IPS-NIHi7 (cell line): ENCODE measurements at regions not wholly inside any gene's neighbourhood (a gene's known extent, or its start where the extent isn't known, plus 50 kb on each side); places are given as distances from the start of the nearest gene placed in this dataset.
A peak's percentile ranks its signal among the peaks of the same experiment; 100 is the strongest.

Source experiments
- DNase-seq: peaks from one replicate; pipeline ENCODE4 v3.0.0; 2012; ENCODE audit warnings: mixed read lengths; ENCODE audit errors: extremely low spot score

DNA sequence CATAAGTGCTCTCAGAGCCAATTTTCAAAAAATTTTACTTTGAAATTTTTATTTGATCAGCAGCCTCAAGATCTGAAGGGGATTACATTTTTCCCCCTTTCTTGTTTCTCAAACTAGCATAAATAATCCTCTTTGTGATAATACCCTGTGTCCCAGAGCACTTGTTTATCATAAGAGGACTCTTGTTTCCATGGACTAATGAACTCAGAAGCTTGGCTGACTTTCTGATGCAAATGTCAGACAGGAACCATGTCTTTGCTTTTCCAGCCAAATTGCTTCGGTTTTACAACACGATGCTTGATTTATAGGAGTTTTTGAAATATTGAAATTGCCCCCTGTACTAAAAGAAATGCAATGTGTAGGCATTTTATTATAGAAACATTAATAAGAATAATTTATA, 859.3 kb upstream of the LCORL start:
- no peak for DNase-seq

DNA sequence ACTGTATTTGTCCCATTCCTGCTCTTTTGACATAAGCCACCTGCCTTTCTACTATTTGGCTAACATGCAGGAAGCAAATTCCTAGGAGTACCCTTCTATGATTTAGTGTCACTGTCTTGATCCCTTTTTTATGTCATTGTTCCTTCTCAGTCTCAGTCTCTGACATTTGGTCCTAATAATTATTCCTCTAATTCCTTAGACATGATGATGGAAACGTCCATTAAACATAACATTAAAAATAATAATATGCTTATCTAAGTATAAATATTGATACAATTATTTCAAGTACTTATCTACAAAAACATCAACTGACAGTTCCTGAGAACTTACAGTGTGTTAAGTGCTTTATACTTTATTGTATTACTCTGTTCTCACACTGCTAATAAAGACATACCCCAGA, 857.0 kb upstream of the LCORL start:
- DNase-seq, result no peak

- no peak for DNase-seq
Measured at GRCh38 chr4:18869166-18869565, 847.6 kb upstream of the LCORL start.

DNA sequence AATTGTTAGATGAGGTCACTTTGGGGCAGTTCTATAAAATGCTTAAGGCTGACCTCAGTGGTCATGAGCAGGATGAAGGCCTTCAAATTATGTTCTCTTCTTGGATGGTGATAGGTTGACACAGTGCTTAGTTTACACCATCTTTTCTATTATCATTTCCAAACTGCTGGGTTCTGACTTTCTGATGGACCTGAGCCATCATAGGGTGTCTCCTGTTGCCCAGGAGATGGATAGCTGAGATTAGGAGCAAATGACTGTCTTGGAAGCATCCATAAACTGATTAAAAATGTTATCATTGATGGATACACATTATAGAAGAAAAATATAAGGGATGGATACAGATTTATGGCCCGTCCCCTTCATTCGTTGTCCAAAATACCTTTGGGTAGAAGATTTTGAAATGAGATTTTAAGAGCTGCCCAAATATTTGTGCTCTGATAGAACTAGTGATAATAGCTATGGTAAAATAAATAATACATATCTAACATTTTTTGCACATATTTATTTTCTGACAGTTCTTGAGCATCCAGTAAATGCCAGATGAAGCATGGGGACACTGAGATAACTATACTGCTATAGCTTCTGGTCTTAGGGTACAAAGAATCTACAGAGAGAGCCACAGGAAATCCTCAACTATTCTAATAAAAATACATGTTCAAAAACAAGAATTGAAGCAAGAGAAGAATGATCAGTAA, 839.4 kb upstream of the LCORL start:
- no peak for DNase-seq

DNA sequence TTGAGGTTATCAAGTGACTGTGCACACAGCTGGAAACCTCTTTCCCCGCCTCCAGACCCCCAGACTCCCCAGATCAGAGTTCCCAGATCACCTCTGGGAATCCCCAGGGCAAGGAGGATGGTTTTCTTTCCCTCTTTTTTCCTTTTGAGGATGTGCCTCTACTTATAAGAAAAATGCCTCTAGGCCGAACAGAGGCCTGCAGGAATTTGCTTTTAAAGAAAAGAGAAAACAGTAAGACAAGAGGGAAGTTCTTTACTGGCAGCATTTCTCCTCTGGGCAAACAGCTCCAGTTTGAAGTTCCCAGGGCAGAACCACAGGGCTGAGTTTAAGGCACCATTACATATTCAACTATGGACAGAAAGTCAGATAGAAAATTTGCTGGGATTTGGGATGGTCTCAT, 837.9 kb upstream of the LCORL start:
- DNase-seq, result peak; percentile 12

DNA sequence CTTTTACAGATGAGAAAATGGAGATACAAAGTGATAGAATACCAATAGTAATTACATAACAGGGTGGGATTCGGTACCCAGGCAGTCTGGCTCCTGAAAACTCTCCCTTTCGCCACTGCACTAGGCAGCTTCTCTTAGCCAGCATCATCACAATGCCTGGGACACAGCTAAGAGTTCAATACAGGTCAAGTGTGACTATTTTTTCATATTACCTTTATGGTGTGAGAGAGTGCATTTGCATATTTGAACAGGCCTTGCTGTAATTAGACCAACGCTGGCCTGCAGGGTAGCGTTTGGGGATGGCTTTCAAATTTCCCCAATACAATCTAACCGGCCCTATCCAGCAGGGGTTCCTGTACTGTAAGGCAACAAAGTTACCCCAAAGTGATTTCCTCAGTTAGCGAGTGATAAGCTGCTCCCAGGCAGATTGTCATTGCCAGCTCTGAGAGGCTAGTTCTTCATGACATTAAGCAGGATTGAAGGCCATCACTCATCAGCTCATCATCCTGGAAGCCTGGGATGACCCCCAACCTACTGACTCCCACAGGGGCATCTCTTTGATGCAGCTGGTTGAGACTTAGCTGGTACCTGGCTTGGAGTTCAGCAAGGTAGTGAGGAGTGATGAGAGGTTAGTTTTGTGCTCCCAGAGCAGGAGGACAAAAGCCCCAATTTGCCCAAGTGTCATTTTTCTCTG, 836.8 kb upstream of the LCORL start:
- no peak for DNase-seq

GRCh38 chr4:18850867-18851266, 829.3 kb upstream of the LCORL start:
- DNase-seq, result no peak

GRCh38 chr4:18847249-18847890, 825.8 kb upstream of the LCORL start:
- DNase-seq, result no peak

- no peak for DNase-seq
Measured at GRCh38 chr4:18846313-18846712, 824.8 kb upstream of the LCORL start.

DNA sequence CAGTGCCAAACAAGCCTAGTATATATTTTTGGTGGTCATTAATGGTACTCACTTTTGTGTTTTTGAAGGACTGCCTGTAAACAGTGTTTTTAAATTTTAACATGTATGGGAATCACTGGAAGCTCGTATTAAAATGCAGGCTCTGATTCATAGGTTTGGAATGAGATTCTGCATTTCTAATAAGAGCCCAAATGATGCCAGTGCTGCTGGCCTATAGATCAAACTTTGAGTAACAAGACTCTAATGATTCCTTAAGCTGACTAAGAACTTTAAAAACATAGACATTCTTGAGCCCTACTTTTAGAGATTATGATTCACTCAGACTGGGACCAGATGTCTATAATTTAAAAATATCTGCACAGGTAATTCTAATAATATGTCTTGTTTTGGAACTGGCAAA, 823.2 kb upstream of the LCORL start:
- no peak for DNase-seq

DNA sequence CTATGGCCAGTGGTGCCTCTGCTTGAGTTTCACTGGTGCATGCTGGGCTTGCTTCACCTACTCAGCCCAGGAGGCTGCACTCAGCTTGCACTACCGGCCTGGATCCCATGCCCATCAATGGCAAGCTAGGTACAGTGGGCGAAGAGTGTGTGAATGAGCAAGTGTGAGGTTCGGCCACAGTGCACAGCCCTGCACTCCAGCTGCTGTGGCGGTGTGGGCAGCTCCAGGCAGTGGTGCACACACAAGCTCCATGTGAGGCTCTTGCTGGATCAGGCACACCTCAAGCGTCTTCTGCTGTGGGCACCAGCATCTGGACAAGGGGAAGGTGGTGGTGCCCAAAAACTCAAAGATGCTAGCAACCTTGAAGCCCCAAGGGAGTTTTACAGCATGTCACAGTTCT, 820.9 kb upstream of the LCORL start:
- DNase-seq, result no peak

DNA sequence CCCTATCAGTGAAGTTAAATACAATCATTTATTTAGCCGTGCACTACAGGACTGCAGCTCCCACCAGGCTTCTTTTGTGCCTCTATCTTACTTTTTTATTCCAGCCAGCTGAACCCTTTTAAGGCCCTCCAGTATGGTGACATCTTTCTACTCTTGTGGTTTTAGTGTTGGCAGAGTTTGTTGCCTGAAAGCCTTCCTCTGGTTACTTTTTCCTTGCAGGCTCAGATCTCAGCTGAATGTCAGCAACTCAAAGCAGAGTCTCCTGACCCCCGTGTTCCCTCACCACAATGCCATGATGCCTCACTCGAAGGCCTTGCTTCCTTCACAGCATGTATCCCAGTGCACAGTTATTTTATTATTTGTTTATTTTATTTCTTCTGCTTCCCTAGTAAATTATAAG, 818.9 kb upstream of the LCORL start:
- DNase-seq, result no peak

DNA sequence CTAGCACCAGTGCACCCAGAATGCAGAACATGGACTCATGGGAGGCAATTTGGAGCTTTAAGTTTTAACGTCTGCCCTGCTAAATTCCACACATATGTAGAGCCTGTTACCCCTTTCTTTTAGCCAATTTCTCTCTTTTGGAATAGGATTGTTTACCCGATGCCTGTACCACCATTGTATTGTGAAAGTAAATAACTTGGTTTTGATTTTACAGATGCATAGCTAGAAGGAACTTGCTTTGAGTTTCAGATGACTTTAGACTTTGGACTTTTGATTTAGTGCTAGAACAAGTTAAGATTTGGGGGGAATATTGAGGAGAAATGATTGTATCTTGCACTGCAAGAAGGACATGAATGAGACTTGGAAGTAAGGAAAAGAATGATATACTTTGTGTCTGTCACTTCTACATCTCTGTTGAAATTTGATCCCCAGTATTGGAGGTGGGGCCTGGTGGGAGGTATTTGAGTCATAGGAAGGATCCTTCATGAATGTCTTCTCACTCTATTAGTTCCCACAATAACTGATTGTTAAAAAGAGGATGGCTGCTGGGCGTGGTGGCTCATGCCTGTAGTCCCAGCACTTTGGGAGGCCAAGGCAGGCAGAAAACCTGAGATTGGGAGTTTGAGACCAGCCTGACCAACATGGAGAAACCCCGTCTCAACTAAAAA, 794.8 kb upstream of the LCORL start:
- no peak for DNase-seq

- no peak for DNase-seq
Measured at GRCh38 chr4:18815779-18816173, 794.2 kb upstream of the LCORL start.

- no peak for DNase-seq
Measured at GRCh38 chr4:18815081-18815778, 793.7 kb upstream of the LCORL start.

GRCh38 chr4:18813771-18814170, 792.2 kb upstream of the LCORL start:
- DNase-seq, result no peak

GRCh38 chr4:18813055-18813454, 791.5 kb upstream of the LCORL start:
- DNase-seq, result no peak

- DNase-seq, result no peak
Measured at GRCh38 chr4:18803781-18804180, 782.2 kb upstream of the LCORL start.

GRCh38 chr4:18798123-18798522, 776.6 kb upstream of the LCORL start:
- DNase-seq, result no peak

DNA sequence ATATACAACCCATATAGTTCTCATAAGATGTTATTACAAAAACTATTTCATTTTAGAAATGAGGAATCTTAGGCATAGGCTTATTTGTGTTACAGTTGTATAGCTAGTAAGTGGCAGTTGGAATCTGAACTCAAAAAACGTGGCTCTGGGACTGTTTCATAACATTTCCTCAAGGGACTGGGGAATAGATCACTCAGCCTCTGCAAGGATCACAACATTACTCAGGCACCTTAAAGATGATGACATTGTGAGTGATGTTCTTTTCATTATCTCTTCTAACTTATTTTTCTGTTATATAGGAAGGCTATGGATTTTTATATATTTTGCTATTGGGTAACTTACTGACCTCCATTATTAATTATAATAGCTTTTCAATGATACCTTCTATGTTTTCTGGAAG, 774.2 kb upstream of the LCORL start:
- no peak for DNase-seq

DNA sequence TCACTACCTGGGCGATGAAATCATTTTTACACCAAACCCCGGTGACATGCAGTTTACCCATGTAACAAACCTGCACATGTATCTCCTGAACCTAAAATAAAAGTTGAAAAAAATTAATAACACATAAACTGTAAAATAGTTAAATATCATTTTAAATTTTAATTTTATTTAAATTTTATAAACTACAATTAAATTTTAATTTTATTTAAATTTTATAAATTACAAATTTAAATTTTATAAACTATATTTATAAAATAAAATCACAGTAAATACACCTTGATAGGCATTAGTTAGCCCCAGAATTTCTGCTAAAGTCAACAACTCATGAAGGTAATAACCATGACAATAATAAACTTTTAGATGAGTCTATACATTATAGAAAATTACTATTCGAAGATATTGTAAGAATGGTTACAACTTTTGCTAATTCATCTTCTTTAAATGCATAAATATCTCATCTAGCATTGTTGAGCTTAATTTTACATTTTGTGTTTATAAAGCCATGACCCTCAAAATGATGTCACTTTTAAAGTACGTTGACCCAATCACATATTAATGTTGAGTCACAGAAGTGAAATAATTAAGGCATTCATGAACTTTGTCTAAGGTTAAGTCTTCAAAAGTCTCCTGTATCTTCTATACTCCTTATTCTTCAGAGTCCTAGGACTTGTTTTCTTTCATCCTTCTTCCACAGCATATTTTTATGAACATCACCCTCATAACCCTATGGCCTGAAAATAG, 755.8 kb upstream of the LCORL start:
- no peak for DNase-seq
